Fibroblast of gingiva (primary cell): ENCODE measurements at regions not wholly inside any gene's neighbourhood (a gene's known extent, or its start where the extent isn't known, plus 50 kb on each side); places are given as distances from the start of the nearest gene placed in this dataset.
A peak's percentile ranks its signal among the peaks of the same experiment; 100 is the strongest.

Experiments used
- DNase-seq: peaks from one replicate; pipeline ENCODE4 v3.0.0-alpha.2; 2011; ENCODE audit warnings: low read depth

DNA sequence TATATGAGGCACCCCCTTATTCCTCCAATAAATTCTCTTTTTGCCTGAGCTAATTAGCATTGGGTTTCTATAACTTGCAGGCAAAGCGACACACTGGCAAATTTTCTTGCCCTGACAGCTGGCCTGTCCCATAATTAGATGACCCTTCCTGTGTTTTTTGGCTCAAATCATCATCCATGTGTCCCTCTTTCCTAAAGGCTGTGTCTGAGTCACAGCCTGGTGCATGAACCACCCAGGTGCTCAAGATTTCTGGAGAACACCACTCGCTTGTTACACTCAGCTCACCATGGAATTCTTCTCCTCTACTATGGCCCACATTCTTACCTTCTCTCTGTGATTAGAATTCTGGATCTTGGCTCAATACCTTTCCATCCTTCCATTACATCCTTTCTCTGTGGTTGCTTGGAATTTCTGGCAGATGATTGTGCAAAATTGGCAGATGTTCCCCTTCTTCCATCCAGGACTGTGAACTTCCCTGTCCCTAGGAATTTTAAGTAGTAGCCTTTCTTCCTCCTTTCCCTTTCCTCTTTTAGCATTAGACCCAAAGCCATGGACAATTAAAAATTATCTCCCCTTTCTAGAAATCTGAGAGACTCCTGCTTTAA, 116.0 kb upstream of the ANKRD1 start:
- DNase-seq, result no peak

DNA sequence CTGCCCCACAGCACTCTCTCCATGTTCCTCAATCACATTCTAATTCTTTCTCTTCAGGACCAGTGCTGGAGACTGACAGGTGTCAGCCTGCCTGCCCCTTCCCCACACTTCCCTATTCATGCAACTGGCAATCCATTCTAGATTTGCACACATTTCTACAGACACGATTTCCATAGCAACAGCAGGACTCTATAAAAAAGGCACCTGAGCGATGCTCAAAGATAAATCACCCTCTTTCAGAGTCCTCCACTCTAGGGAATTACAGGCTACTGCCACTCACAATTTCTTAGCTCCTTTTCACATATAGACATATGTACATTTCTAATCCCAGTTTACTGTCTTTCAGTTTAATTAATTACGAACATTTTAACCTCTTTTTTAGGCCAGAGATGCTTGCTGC, 118.1 kb upstream of the ANKRD1 start:
- no peak for DNase-seq

DNA sequence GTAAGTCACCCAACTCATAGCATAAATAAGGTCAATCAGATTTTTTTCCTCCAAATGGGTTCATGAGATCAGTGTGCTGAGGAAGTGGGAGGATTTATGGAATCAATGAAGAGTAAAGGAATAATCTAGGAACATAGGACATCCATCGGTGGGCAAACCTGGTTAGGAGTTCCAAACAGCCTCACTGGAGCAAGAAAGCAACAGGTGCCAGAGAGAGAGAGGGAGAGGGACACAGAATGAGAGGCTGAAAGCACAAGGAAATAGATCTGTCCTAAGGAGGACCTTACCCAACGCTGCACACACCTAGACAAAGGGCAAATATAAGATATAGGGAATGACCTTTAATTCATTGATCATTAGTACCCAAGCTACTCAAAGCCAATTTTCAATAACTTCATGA, 119.5 kb upstream of the ANKRD1 start:
- no peak for DNase-seq

DNA sequence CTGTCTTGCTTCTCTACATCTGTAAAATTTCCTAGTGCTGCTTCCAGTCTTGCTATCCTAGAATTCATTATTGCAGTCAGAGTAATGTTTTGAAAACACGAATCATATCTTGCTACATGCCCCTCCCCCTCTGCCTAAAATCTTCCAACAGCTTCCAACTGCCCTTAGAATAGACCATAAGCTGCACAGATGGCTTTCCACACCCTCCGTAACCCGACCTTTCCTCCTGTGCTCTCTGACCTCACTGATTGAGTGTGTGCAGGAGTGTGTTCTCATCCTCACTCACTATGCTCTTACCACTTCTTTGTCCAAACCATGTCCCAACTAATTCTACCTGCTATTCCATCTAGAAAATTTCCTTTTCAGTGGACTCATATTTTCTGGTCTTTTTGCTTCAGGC, 121.2 kb upstream of the ANKRD1 start:
- no peak for DNase-seq

DNA sequence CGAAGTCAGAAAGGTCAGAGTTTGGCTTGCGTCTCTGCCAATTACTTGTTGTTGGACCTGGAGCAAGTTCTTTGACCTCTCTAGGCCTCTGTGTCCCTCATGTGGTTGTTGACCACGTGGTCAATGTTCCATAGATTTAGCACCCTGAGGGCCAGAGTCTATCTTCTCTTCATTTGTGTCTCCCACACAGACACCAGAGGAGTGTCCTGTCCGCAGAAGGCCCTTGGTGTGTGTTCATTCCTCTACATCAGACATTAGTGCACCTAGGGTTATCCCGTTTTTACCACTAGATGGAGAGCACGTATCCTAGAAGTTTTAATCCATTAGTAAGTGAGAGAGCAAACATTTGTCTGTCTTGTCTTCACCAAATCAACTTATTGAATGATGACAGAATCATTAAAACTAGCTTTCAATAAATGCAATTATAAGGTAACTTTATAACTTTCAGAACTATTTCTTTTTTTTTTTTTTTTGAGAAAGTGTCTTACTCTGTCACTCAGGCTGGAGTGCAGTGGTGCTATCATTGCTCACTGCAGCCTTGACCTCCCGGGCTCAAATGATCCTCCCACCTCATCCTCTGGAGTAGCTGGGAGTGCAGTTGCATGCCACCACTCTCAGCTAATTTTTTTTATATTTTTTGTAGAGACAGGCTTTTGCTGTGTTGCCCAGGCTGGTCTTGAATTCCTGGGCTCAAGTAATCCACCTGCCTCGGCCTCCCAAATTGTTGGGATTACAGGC, 122.5 kb upstream of the ANKRD1 start:
- peak; percentile 10 for DNase-seq

- DNase-seq, result no peak
These were observed 126.0 kb upstream of the ANKRD1 start for GRCh38 chr10:91046869-91047268.

GRCh38 chr10:91048380-91048779, 127.5 kb upstream of the ANKRD1 start:
- DNase-seq, result no peak

DNA sequence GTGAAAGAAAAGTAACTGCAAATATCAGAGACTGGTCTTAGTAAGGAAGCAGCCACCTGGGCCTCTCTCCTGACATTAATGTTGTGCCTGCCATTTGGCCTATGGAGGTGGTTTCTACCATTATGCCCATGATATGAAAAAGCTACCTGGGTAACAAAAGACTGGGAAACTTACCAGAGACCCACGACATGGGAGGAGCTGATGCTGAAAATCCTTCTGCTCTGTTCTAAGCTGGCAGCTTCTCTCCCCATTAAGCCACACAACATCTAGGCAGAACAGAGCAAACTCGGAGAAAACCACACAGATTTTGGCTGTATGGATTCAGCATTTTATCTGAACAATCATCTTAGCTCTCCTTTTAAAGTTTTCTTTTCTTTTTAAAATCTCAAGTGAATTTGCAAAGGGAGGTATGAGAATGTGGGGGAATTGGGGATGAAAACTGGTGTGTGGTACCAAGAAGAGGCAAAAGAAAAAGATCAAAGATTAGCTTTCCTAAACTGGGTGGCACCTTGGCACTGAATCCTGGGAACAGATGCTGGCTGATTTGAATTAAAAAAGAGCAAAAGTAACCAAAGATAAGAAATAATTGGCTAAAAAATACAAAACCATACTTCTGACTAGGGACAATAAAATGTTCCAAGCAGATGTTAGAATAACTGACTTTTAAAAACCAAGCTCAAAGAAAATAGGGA, 128.6 kb upstream of the ANKRD1 start:
- no peak for DNase-seq

DNA sequence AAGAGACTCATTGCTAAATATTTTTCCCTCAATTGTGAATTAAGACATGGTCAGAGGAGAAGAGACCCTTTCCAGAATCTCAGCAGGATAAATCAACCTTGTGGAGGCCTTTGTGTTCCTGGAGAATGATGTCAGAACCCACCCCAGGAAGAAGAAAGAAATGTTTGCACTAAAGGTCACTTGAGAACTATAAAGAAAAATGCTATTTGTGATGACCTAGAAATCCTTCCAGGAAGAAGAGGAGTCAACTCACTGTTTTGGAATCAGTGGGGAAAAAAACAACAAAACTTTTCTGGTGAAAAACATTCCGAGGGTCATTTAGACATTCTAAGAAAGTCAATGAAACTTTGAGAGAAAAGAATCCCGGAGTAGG, 129.1 kb upstream of the ANKRD1 start:
- no peak for DNase-seq

DNA sequence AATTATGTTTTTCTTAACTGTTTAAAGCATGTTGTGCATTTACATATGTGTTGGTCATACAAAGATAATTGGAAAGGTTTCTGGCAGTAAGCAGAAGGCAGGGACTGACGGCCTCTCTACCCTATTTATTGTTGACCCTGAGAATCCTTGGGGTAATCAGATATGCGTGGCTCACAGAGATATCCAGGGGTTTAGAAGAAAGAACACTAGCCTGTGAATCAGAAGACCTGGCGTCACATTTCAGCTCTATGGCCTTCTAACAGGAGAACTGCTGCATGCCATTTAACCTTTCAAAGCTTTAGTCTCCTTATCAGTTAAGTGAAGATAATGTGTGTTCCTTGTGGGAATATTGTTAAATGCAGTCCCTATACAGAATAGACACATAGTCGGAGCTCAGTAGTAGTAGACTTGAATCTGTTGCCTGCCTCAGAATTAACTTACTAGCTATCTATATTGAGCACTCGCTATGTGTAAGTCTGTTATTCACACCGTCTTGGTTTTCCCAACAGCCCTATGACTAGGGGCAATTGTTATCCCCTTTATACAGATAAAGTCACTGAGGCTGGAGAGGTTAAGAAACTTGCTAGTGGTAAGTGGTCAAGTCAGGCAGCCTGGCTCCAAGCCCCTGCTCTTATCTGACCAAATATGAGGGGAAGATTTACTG, 129.6 kb upstream of the ANKRD1 start:
- DNase-seq, result no peak

DNA sequence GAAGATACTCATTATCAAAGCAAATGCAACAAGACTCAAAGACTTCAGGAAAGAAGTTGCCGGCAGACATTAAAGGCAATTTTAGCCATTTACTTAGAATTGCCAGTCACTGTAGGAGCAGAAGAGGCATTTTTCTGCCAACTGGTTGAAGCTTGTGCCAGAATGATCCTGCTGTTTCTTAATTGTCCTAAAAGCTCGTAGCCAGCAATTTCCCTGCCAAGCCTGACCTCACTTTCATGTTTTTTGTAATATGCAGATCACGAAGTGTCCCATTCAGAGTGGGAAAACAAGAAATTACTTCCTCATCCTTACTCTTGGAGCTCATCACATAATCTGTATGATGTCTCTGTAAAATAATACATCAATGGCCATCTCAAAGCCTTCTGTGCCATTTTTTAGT, 130.9 kb upstream of the ANKRD1 start:
- peak; percentile 69 for DNase-seq

GRCh38 chr10:91054325-91054724, 133.4 kb upstream of the ANKRD1 start:
- peak; percentile 65 for DNase-seq

DNA sequence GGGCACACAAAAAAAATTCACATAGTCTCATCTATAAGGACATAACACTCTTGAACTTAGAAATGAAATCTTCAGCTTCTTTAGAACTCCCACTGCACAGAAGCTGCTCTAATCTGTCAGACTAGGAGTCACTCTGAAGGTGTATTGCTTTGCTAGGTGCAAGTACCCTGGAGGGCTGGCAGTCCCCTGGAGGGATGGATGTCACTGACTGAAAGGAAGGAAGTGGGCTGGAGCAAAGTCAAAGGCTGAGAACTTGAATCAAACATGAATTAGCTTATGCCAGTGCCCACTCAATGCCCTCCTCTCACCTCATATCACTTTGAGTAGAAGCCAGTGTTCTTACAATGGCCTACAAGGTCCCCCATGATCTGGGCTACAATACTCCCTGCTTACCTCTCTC, 140.3 kb upstream of the ANKRD1 start:
- DNase-seq, result no peak

- no peak for DNase-seq
These were observed 140.7 kb upstream of the ANKRD1 start for GRCh38 chr10:91061608-91062007.

DNA sequence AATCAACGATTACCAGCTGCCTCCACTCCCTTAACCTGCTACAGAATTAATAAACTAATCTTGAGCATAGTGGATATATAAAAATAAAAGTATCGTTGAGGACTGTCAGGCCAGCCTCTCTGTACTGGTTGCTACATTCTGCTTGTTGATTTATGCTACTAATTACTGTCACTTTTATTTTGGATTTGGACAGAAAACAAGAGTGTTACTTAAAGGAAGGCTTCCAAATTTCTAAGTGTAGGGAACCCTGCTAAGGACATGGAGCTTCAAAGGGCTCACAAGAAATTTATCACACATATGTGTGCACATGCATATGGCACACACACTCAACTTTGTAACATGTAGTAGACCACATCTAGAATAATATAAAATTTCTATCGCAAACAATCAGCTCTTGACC, 141.2 kb upstream of the ANKRD1 start:
- DNase-seq, result no peak

- DNase-seq, result no peak
These were observed 148.7 kb upstream of the PCGF5 start for GRCh38 chr10:91071786-91072185.

GRCh38 chr10:91073286-91073979, 147.0 kb upstream of the PCGF5 start:
- no peak for DNase-seq

GRCh38 chr10:91076991-91077548, 143.4 kb upstream of the PCGF5 start:
- no peak for DNase-seq

- no peak for DNase-seq
These were observed 142.9 kb upstream of the PCGF5 start for GRCh38 chr10:91077549-91078071.

GRCh38 chr10:91080776-91081175, 139.7 kb upstream of the PCGF5 start:
- no peak for DNase-seq

- no peak for DNase-seq
These were observed 138.0 kb upstream of the PCGF5 start for GRCh38 chr10:91082447-91082846.
